ENCODE measurements at regions not wholly inside any gene's neighbourhood (a gene's known extent, or its start where the extent isn't known, plus 50 kb on each side); places are given as distances from the start of the nearest gene placed in this dataset.

DNA sequence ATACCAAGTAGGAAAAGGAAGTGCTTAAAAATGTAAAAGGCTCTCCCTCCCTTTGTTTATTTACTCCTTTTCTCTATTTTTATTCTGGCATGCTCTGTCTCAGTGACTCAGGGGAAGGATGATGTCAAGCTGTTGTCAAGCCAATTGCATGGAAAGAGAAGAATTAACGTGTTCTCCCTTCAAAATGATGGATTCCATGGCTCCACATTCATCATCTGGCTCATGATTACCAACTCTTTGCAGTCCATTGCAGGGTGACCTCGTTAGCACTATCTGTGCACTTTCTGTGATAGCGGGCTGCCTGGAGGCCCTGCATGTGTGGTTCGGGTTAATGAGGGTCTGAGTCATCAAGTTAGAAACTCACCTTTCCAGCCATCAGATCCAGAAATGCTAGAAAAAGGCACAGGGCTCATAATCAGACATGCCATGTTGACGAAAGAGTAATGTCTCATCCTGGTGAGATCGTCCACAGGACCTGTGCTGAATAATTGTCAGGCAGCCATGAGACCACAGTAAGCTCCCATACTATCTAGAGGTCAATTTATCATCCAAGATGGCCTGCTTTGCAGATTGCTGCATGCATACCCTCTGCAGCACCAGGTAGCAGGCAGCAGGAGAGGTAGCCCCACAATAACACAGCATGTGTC, 79.2 kb upstream of the BTG1 start:
- no peak for DNase-seq (ENCODE audit: low spot score)

DNA sequence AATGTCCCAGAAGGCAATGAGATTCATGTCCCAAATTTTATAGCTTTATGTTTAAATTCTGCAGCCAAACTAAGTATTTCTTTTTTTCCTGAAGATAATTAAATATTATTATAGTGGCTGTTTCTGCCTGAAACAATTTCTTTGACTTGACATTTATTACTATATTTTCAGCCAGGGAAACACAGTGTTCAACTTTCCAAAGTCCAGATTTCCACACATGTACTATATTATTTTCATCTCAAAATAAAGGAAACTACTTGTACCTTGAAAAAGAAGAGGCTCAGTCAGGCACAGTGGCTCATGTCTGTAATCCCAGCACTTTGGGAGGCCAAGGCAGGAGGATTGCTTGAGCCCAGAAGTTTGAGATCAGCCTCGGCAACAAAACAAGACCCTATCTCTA, 77.8 kb upstream of the BTG1 start:
- no peak for DNase-seq (ENCODE audit: low spot score)

DNA sequence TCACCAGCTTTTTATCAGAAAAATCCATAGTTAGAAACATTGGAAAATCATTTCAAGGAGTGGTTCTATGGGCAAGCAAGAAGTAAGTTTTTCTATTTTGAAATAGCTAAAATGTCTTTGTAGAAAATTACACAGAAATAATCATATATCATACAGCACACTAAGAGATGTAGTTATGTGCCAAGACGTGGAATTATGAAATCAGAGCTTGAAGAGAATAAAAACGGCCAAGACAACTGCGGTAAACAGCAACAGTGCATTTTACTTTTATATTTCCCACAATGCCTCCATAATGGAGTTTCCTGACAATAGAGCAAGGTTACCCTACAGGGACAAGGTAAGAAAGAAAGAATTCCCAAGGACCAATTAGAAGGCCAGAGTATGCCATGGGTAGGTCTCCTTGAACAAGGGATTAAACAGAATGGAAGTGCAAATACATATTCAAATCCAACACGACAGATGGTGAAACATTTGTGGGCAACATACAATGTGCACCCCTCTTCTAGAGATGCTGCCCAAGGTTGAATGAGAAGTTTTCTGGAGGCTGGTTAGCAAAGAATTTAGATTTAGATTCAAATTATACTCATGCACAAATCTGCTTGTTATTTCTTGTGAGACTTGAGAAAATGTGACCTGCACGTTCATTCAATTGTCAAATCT, 76.1 kb upstream of the BTG1 start:
- no peak for DNase-seq (ENCODE audit: low spot score)

DNA sequence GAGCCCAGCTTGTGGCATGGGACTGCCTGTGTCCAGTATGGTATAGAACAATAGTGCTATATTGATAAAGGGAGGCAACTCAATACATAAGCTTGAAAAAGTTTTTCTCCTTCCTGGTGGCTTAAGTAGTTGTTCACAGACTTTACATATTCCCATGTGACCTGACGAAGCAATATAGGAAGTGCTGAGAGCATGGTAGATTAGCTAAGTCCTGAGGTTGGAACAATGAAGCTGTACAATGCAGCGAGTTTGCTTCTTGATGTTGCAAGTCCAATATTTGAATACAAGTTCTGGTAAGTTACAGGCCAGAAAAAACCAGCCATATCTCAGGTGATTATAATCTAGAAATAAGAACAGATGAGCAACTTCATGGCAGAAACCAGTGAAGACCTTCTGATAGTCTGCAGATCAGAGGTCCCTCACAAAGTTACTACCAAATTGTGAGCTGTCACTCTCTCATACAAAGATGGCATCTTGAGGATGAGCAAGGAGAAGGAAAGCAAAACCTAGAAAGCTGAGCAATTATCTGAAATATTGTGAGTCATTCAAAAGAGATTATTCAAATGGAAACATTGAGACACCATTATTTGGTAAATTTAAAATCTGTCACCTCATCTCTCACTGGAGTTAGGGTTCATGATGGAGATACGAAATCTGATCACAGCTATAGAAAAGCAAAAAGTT, 72.9 kb upstream of the BTG1 start:
- DNase-seq (ENCODE audit: low spot score) = no peak

DNA sequence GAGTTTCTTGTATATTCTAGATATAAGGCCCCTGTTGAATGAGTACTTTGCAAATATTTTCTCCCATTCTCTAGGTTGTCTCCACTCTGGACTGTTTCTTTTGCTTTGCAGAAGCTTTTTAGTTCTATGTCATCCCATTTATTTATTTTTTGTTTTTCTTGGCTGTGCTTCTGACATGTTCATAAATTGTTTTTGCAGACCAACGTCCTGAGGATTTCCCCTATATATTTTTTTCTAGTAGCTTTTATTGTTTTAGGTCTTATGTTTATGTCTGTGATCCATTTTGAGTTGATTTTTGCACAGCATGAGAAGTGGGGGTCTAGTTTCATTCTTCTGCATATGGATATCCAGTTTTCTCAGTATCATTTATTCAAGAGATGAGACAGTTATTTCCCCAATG, 70.4 kb upstream of the BTG1 start:
- DNase-seq (ENCODE audit: low spot score) = no peak

DNA sequence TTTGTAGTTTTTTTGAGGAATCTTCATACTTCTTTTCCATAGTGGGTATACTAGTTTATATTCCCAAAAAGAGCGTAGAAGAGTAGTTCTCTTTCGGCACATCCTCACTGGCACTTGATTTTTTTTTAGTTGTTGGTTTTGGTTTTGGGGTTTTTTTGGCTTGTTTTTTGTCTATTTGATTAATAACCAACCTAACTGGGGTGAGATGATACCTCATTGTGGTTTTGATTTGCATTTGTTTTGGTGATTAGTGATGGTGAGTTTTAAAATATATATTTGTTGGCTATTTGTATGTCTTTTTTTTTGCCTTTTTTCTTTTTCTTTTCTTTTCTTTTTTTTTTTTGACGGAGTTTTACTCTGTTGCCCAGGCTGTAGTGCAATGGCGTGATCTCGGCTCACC, 69.7 kb upstream of the BTG1 start:
- no peak for DNase-seq (ENCODE audit: low spot score)

DNA sequence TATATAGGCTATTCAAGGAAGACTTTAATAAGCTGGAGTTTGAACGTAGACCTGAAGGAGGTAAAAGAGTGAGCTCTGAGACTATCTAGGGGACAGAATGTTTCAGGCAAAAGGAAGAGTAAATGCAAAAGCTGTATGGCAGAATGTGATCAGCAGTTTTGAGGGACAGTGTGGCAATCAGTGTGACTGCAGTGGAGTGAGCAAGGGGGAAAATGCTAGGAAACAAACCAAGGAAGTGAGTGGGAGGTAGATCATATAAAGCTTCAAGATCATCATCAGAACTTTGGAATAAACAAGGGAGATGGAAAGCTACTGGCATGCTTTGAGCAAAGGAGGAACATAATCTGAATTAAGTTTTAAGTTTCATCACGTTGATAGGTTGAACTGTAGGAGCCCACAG, 67.5 kb upstream of the BTG1 start:
- no peak for DNase-seq (ENCODE audit: low spot score)

DNA sequence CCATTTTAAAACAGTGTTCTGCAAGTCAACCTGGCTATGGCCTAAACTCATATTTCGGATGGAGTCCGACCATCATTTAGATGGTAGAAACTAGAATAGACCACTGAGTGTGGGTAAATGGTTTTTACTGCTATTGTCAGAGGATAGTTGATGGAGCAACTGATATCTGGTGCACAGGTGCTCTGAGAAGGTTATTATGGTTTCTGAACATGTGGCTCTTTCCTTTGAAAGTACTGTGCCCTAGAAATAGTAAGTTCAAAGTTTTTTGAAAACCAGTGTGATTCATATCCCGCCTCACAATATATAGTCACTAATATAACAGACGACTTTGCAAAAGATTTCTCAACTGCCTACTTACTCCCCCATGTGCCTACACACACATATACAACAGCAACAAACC, 64.4 kb upstream of the BTG1 start:
- no peak for DNase-seq (ENCODE audit: low spot score)

DNA sequence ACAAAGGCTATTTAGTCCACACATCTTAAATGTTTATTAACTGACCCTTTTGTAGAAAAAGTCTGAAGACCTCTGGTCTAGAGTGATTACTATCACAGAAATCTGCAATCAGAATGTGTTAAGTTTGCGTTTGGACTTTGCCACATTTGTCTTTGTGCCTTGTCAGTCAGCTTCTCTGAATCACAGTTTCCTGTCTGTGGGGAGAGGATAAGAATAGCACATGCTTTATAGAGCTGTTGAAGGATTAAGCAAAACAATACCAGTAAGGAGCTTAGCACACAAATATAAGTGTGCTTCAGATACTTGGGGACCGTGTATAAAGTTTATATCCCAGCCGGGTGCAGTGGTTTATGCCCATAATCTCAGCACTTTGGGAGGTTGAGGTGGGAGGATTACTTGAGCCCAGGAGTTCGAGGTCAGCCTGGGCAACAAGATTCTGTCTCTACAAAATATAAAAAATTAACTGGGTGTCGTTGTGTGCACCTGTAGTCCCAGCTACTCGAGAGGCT, 63.0 kb upstream of the BTG1 start:
- no peak for DNase-seq (ENCODE audit: low spot score)

DNA sequence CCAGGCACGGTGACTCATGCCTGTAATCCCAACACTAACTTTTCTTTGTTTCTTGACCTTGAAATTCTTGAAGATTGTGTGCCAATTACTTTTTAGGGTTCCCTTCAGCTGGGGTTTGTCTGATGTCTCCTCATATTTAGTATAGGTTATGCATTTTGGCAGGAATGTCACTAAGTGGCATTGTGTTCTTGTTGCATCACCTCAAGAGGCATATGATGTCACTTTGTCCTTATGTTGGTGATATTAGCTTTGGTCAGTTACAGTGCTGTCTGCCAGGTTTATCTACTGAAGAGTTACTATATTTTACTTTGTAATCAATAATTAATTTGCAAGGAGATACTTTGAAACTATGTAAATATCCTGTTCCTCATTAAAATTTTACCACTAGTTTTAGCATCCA, 61.0 kb upstream of the BTG1 start:
- DNase-seq (ENCODE audit: low spot score) = no peak

DNA sequence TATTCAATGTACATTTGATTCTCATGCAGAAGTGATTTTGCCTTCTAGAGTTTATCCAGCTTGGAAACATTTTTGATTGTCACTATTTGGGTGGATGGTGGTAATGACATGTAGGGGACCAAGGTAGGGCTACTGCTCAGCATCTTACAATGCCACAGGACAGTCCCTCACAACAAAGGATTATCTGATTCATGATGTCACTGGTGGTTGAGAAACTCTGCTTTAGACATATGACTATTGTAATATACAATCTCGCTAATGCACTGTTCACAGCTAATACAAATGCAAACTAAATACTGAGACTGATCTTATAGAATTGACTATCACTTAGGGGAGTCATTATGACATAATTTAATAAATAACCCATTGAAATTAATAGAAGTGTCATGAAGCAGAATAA, 60.4 kb upstream of the BTG1 start:
- no peak for DNase-seq (ENCODE audit: low spot score)

DNA sequence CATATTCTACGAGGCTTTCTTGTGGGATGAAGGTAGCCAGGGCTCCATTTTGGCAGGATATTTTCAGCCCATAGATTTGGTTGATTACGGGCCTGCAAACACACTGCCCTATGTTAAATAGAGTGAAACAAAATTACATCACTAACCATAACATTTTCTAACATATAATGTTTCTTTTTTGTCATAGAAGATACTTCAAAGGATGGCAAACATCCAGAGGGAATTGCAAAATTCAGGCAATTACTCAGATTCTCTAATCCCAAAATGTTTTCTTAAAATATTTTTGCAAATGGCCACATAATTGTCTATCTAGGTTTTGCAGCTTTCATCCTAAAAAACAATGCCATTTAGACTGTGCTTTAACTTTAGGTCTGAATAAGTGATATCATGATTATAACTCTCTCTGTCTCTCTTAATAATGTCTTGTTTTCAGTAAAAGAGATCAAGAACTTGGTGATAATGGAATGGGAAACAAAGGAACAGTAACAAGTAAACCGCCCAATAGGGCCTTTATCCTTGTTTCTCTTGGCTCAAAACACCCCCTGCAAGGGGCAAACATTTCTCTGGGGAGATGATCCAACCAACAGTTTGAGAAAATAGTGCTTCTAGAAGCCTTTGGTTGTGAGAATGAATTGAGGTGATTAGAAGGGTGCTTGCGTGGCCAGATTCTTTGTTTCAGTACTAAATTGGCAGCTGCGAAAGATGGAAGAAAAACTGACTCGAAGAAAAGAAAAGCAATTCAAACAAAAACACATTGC, 54.4 kb upstream of the BTG1 start:
- DNase-seq (ENCODE audit: low spot score) = no peak

DNA sequence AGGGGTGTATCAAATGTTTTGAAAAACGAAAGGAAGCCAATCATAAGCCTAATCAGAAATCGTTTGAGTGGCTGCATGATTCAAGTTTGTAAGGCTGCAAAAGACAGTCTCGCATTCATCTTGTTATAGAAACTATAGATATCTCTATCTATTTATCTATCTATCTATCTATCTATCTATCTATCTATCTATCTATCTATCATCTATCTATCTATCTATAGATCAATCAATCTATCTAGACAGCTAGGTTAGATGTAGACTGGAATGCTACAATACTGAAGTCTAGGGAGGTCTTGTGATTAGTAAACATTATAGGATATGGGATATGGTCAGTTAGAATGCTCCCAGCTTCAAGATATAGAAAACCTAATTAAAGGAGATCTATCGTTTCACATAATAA, 52.2 kb upstream of the BTG1 start:
- no peak for DNase-seq (ENCODE audit: low spot score)

DNA sequence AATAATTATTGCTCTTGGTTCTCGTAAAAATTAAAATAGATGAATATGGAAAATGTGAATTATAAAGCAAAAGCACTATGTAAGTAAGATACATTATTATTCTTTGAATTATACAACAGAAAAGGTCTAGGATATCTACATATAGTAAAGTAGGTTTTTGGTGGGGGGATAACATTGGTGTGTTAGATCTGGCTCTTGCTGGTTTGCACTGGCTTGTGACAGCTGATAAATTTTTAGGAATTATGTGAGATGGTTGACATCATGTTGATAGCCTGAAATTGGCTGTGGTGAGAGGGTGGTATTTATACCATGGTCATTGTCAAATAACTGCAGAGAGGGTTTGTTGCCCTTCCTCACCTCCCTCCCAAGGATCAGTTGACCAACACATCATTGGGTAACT, 50.7 kb upstream of the BTG1 start:
- DNase-seq (ENCODE audit: low spot score) = no peak

All from HuH-7.5 (cell line).